Daoy (cell line): ENCODE measurements at regions not wholly inside any gene's neighbourhood (a gene's known extent, or its start where the extent isn't known, plus 50 kb on each side); places are given as distances from the start of the nearest gene placed in this dataset.

ENCODE experiments used
- DNase-seq: peaks from one replicate; pipeline ENCODE4 v3.0.0-alpha.2; 2015; ENCODE audit warnings: low read depth

GRCh38 chr11:69243496-69244200 is 50.3 kb upstream of the MYEOV start:
- no peak for DNase-seq
